H1 (cell line): ENCODE measurements at regions not wholly inside any gene's neighbourhood (a gene's known extent, or its start where the extent isn't known, plus 50 kb on each side); places are given as distances from the start of the nearest gene placed in this dataset.
A peak's percentile ranks its signal among the peaks of the same experiment; 100 is the strongest.

Experiments
- CTCF ChIA-PET: fragments of 300-600 bp; sonication (Branson Sonifier 250); formaldehyde crosslinking; loops from one replicate; lab custom pipeline; 2021; ENCODE audit not compliant: partially characterized antibody; lab: Charles Lee
- POLR2A ChIA-PET: fragments of 300-600 bp; sonication (Branson Sonifier 250); formaldehyde crosslinking; loops from one replicate; lab custom pipeline; 2021; ENCODE audit warnings: inconsistent platforms; ENCODE audit not compliant: partially characterized antibody; lab: Charles Lee
- DNase-seq, 2 experiments: peaks; one replicate each; pipeline versions ENCODE4 v3.0.0 to v3.0.0-alpha.2; 2010 to 2022; ENCODE audit warnings: low spot score in 2 of 2, low read depth in 1 of 2, mixed read lengths in 1 of 2
- FAIRE-seq: peaks from 2 replicates; lab custom pipeline; 2011; peaks lifted over from hg19 to GRCh38; lab: Jason Lieb, UNC
- H2AFZ ChIP-seq: 2 replicates; pipeline ENCODE4 v1.8.1; 2012; ENCODE audit warnings: low read length, inconsistent platforms
- H2AK5ac ChIP-seq: 2 replicates; pipeline ENCODE4 v1.6.1; 2013; ENCODE audit warnings: low read depth, low read length
- H2BK120ac ChIP-seq: replicated peaks from 2 replicates; pipeline ENCODE3; 2013; ENCODE audit warnings: low read depth, low read length, inconsistent platforms
- H2BK12ac ChIP-seq: 2 replicates; pipeline ENCODE4 v1.6.1; 2013; ENCODE audit warnings: low read depth, low read length
- H2BK15ac ChIP-seq: 2 replicates; pipeline ENCODE4 v1.6.1; 2013; ENCODE audit warnings: low read length
- H2BK20ac ChIP-seq: 2 replicates; pipeline ENCODE4 v1.6.1; 2013; ENCODE audit warnings: low read length
- H2BK5ac ChIP-seq: 2 replicates; pipeline ENCODE4 v1.6.1; 2013; ENCODE audit warnings: low read depth, low read length
- H3K14ac ChIP-seq: 2 replicates; pipeline ENCODE4 v1.6.1; 2013; ENCODE audit warnings: inconsistent platforms; ENCODE audit not compliant: insufficient read length
- H3K18ac ChIP-seq: 2 replicates; pipeline ENCODE4 v1.6.1; 2013; ENCODE audit warnings: low read length; ENCODE audit errors: extremely low read depth
- H3K23ac ChIP-seq: 2 replicates; pipeline ENCODE4 v1.6.1; 2013; ENCODE audit warnings: inconsistent platforms; ENCODE audit not compliant: insufficient read length
- H3K23me2 ChIP-seq: 2 replicates; pipeline ENCODE4 v1.6.1; 2013; ENCODE audit warnings: low read depth, low read length
- H3K27ac ChIP-seq: 2 replicates; pipeline ENCODE4 v1.6.1; 2011; ENCODE audit warnings: low read depth, low read length, inconsistent platforms
- H3K27me3 ChIP-seq, 4 experiments: replicated peaks in 1 of 4; 1 replicate in 1 of 4; 2 replicates in 3 of 4; pipeline versions ENCODE4 v1.6.1 to v1.8.1; 2011 to 2013; ENCODE audit warnings: low read length in 3 of 4, mild to moderate bottlenecking in 3 of 4, inconsistent platforms in 2 of 4, mixed read lengths in 2 of 4, moderate library complexity in 1 of 4; ENCODE audit not compliant: control insufficient read depth in 3 of 4, insufficient read depth in 3 of 4; ENCODE audit errors: extremely low read depth in 1 of 4
- H3K36me3 ChIP-seq, 4 experiments: 2 replicates each; pipeline versions ENCODE4 v1.6.1 to v1.8.1; 2011 to 2013; ENCODE audit warnings: mild to moderate bottlenecking in 4 of 4, low read length in 3 of 4, moderate library complexity in 2 of 4, control low read depth in 1 of 4, inconsistent platforms in 1 of 4; ENCODE audit not compliant: insufficient read depth in 4 of 4, control insufficient read depth in 2 of 4
- H3K4ac ChIP-seq: replicated peaks from 2 replicates; pipeline ENCODE3; 2013; ENCODE audit warnings: low read length, low read depth, mixed read lengths, inconsistent platforms; ENCODE audit not compliant: insufficient read length
- H3K4me1 ChIP-seq, 4 experiments: replicated peaks in 1 of 4; 1 replicate in 1 of 4; 2 replicates in 3 of 4; pipeline versions ENCODE4 v1.6.1 to v1.8.1; 2011 to 2013; ENCODE audit warnings: low read length in 3 of 4, inconsistent platforms in 2 of 4, mixed read lengths in 1 of 4; ENCODE audit not compliant: insufficient read depth in 4 of 4, control insufficient read depth in 3 of 4
- H3K4me2 ChIP-seq, 2 experiments: 2 replicates each; pipeline versions ENCODE4 v1.6.1 to v1.8.1; 2011 to 2013; ENCODE audit warnings: low read depth in 2 of 2, low read length in 2 of 2, control low read depth in 1 of 2, inconsistent platforms in 1 of 2, mild to moderate bottlenecking in 1 of 2; ENCODE audit not compliant: insufficient read depth in 1 of 2
- H3K4me3 ChIP-seq, 4 experiments: fragments of 200-600, 300-600 bp in 1 of 4; sonication (generic), shearing (Covaris generic), sonication (Bioruptor Twin) in 1 of 4; 2 replicates each; pipeline versions ENCODE4 v1.5.1 to v1.8.1; 2011 to 2016; ENCODE audit warnings: low read length in 4 of 4, low read depth in 3 of 4, control low read depth in 2 of 4, inconsistent platforms in 2 of 4, mild to moderate bottlenecking in 2 of 4, mixed read lengths in 1 of 4, moderate library complexity in 1 of 4; ENCODE audit not compliant: insufficient read depth in 2 of 4; ENCODE audit errors: extremely low read depth in 1 of 4
- H3K56ac ChIP-seq: replicated peaks from 2 replicates; pipeline ENCODE3; 2013; ENCODE audit warnings: low read depth, mild to moderate bottlenecking, mixed read lengths, low read length, inconsistent platforms; ENCODE audit not compliant: insufficient read length
- H3K79me1 ChIP-seq: 2 replicates; pipeline ENCODE4 v1.6.1; 2013; ENCODE audit warnings: low read depth, low read length, control low read depth
- H3K79me2 ChIP-seq, 2 experiments: 2 replicates each; pipeline versions ENCODE4 v1.6.1 to v1.8.1; 2012 to 2013; ENCODE audit warnings: low read length in 2 of 2, mild to moderate bottlenecking in 2 of 2, inconsistent platforms in 1 of 2; ENCODE audit not compliant: insufficient read depth in 2 of 2, control insufficient read depth in 1 of 2
- H3K9ac ChIP-seq, 4 experiments: replicated peaks in 1 of 4; 1 replicate in 1 of 4; 2 replicates in 3 of 4; pipeline versions ENCODE4 v1.6.1 to v1.8.1; 2011 to 2013; ENCODE audit warnings: low read depth in 3 of 4, low read length in 3 of 4, control low read depth in 2 of 4, mild to moderate bottlenecking in 2 of 4, moderate library complexity in 2 of 4, inconsistent platforms in 1 of 4; ENCODE audit errors: extremely low read depth in 1 of 4
- H3K9me3 ChIP-seq, 2 experiments: 2 replicates each; pipeline versions ENCODE4 v1.6.1 to v1.8.1; 2012 to 2013; ENCODE audit warnings: mild to moderate bottlenecking in 2 of 2, moderate library complexity in 2 of 2, control low read depth in 1 of 2, inconsistent platforms in 1 of 2, low read depth in 1 of 2, low read length in 1 of 2, mixed read lengths in 1 of 2; ENCODE audit not compliant: insufficient read depth in 2 of 2
- H4K20me1 ChIP-seq, 2 experiments: replicated peaks in 1 of 2; 2 replicates each; pipeline versions ENCODE3 to v1.8.1; 2011 to 2013; ENCODE audit warnings: inconsistent platforms in 2 of 2, low read length in 2 of 2, mild to moderate bottlenecking in 1 of 2; ENCODE audit not compliant: insufficient read depth in 2 of 2, control insufficient read depth in 1 of 2
- H4K5ac ChIP-seq: 2 replicates; pipeline ENCODE4 v1.6.1; 2013; ENCODE audit warnings: low read length, low read depth, mixed read lengths, inconsistent platforms; ENCODE audit not compliant: insufficient read length
- H4K8ac ChIP-seq: 2 replicates; pipeline ENCODE4 v1.8.0; 2013; ENCODE audit warnings: mild to moderate bottlenecking, moderate library complexity, low read length, inconsistent platforms; ENCODE audit not compliant: insufficient read depth; ENCODE audit errors: extremely low read depth
- H4K91ac ChIP-seq: replicated peaks from 2 replicates; pipeline ENCODE3; 2013; ENCODE audit warnings: low read length, mixed read lengths, inconsistent platforms; ENCODE audit not compliant: insufficient read length
- ASH2L ChIP-seq: fragments of 200-600, 300-600 bp; sonication (generic); IDR thresholded peaks from one replicate; pipeline ENCODE4 v1.7.1; 2017; ENCODE audit warnings: low read length
- EZH2 ChIP-seq: fragments of 200-600 bp; sonication (generic); IDR thresholded peaks from 2 replicates; pipeline ENCODE4 v1.7.1; 2012; ENCODE audit warnings: low read depth, mild to moderate bottlenecking, moderate library complexity, low read length, inconsistent platforms; ENCODE audit not compliant: severe bottlenecking
- KDM4A ChIP-seq: IDR thresholded peaks from one replicate; pipeline ENCODE4 v1.7.1; 2012; ENCODE audit warnings: low read depth, mild to moderate bottlenecking, moderate library complexity, low read length, inconsistent platforms; ENCODE audit not compliant: severe bottlenecking
- RAD21 ChIP-seq, 2 experiments: IDR thresholded peaks in 1 of 2; conservative IDR thresholded peaks in 1 of 2; 2 replicates each; pipeline ENCODE4 v1.6.1; 2011; ENCODE audit warnings: low read depth in 2 of 2, low read length in 2 of 2, improper control_type of control experiment in 1 of 2, inconsistent platforms in 1 of 2, mild to moderate bottlenecking in 1 of 2, moderate library complexity in 1 of 2
- WGBS, 2 experiments: shearing (Covaris generic) in 1 of 2; methylation state at CpG; one replicate each; pipeline versions ENCODE4 v1.1.6 to v1.1.7; 2013 to 2015; ENCODE audit warnings: low lambda C conversion rate in 2 of 2, mixed read lengths in 2 of 2, inconsistent platforms in 1 of 2, low coverage in 1 of 2, missing lambda C conversion rate in 1 of 2; ENCODE audit not compliant: insufficient replicate concordance in 2 of 2, insufficient coverage in 1 of 2, insufficient read length in 1 of 2; ENCODE audit errors: extremely low coverage in 1 of 2, missing lambda C conversion rate in 1 of 2; 5-methylcytosine and 5-hydroxymethylcytosine counted together

GRCh38 chr14:101457936-101458740 lies 103.2 kb upstream of the DIO3 start:
- no peak overlapping the region for H4K8ac ChIP-seq
- no peak overlapping the region for H3K23ac ChIP-seq
- H3K27me3 ChIP-seq: peaks cover 41 to 75% (median 61%) of the 10 kb centered on the region in 4 experiments
- H3K27ac ChIP-seq: no peak overlapping the region
- no peak overlapping the region for H3K9ac ChIP-seq
- H3K36me3 ChIP-seq: peaks cover 0 to 14% (median 0%) of the 10 kb centered on the region in 4 experiments; a peak in 1 of 8 replicates
- H3K79me1 ChIP-seq: no peaks in the 10 kb centered on the region
- H2BK12ac ChIP-seq: no peak overlapping the region; the same call in 1 of the 2 replicates
- H3K18ac ChIP-seq: no peak overlapping the region
- H4K5ac ChIP-seq: no peak overlapping the region
- H3K23me2 ChIP-seq: peaks cover 4% of the 10 kb centered on the region; the same call in 1 of the 2 replicates
- H3K4me2 ChIP-seq: peak overlapping the region; percentile 63 to 65
- no peaks in the 10 kb centered on the region for H3K9me3 ChIP-seq
- H3K56ac ChIP-seq: no peak overlapping the region
- peaks cover 0 to 2% of the 10 kb centered on the region in 2 experiments for H4K20me1 ChIP-seq
- H3K4me3 ChIP-seq: peak overlapping the region in 2 of 4 experiments; percentile 2 to 58; a peak in 3 of 8 replicates
- no peak overlapping the region for H3K14ac ChIP-seq
- 5% methylated on average over 41 of the region's 68 CpGs; no CpG with 5 or more reads in 1 of the 2 experiments for WGBS, 2 experiments
- H3K79me2 ChIP-seq: no peaks in the 10 kb centered on the region
- H2BK5ac ChIP-seq: no peak overlapping the region
- no peak overlapping the region for H3K4ac ChIP-seq
- H3K4me1 ChIP-seq: peaks cover 0 to 3% (median 0%) of the 10 kb centered on the region in 4 experiments; a peak in 1 of 7 replicates
- H2BK120ac ChIP-seq: no peak overlapping the region
- no peak overlapping the region for H2AFZ ChIP-seq
- TF ChIP-seq EZH2 (peak; percentile 47), ASH2L (peak; percentile 20), KDM4A (no peak), RAD21 (IDR thresholded peaks at IDR 0.05 in 1 of 2, conservative IDR thresholded peaks at IDR 0.05 in 1 of 2; ENCODE audit: low read depth in 2 of 2, low read length in 2 of 2) (no peak)
- POLR2A ChIA-PET: no interaction called here
- H2BK20ac ChIP-seq: no peak overlapping the region
- DNase-seq (peak in 1 of 2 experiments; percentile 68), FAIRE-seq (no peak)
- no peak overlapping the region for H2AK5ac ChIP-seq
- CTCF ChIA-PET: interaction anchor here (0.6 kb wide), 1 partner anchor 39 kb away, joined by 3 read pairs; no protein-coding TSS in a partner anchor
- H4K91ac ChIP-seq: no peak overlapping the region
- no peak overlapping the region for H2BK15ac ChIP-seq
